ENCODE measurements at regions not wholly inside any gene's neighbourhood (a gene's known extent, or its start where the extent isn't known, plus 50 kb on each side); places are given as distances from the start of the nearest gene placed in this dataset.

GRCh38 chr6:18997375-18997826 is 610.3 kb downstream of the RNF144B start:
- Histone ChIP-seq H3K9me1 (ENCODE audit: control insufficient read depth, insufficient read depth, low read length) (no peaks in the 10 kb centered on the region), H3K27me3 (ENCODE audit: control insufficient read depth in 2 of 2, insufficient read depth in 2 of 2, low read length in 2 of 2) (no peaks in the 10 kb centered on the region), H3K4me2 (ENCODE audit: insufficient read depth, low read length) (no peak overlapping the region), H4K20me1 (replicated peaks; ENCODE audit: control insufficient read depth, insufficient read depth, low read length) (no peaks in the 10 kb centered on the region), H3K9ac (ENCODE audit: insufficient read depth in 1 of 2, low read depth in 2 of 2, low read length in 2 of 2) (no peak overlapping the region), H3K79me2 (ENCODE audit: control insufficient read depth, insufficient read depth, low read length) (no peaks in the 10 kb centered on the region), H3K4me1 (replicated peaks in 1 of 2; ENCODE audit: control insufficient read depth in 2 of 2, insufficient read depth in 2 of 2, low read length in 2 of 2) (no peaks in the 10 kb centered on the region), H3K9me3 (replicated peaks; ENCODE audit: control insufficient read depth, insufficient read depth, low read depth, low read length) (no peaks in the 10 kb centered on the region; the same call in 1 of the 2 replicates), H3K27ac (ENCODE audit: extremely low read depth, low read depth, low read length) (no peak overlapping the region), H3K4me3 (no peak overlapping the region), H2AFZ (ENCODE audit: low read depth, low read length) (no peak overlapping the region), H3K36me3 (ENCODE audit: control insufficient read depth, insufficient read depth, low read length) (no peaks in the 10 kb centered on the region)
- 3% methylated on average over 2 of the region's 2 CpGs for WGBS (ENCODE audit: insufficient coverage, low coverage, missing lambda C conversion rate)
- CTCF ChIA-PET (ENCODE audit: low intra/inter-chr PET ratio): no interaction called here
- POLR2A ChIA-PET: no interaction called here
- FAIRE-seq: no peak
- ATAC-seq: peak; percentile 62; the same call in 2 of the 3 replicates
- intact Hi-C loops (cut with micrococcal nuclease): no loop called here
- BruUV-seq (replicated peaks): no TSS peak
- peak in 2 of 4 experiments; percentile 6 to 9 for DNase-seq (ENCODE audit: extremely low read depth in 1 of 4, low spot score in 3 of 4)
- in situ Hi-C loops (cut with MboI): no loop called here
- peak; percentile 91 for TF ChIP-seq MAFK (IDR thresholded peaks at IDR 0.05; ENCODE audit: low read length)
- no peak for TF ChIP-seq ZNF431 (CRISPR knock-in tag; IDR thresholded peaks at IDR 0.05)
- no peak for TF ChIP-seq SP2 (IDR thresholded peaks at IDR 0.05; ENCODE audit: extremely low read depth, low read depth, low read length, poor library complexity, severe bottlenecking)
- TF ChIP-seq CHD4 (IDR thresholded peaks at IDR 0.05; ENCODE audit: insufficient read depth, insufficient replicate concordance, low read depth, low read length, poor library complexity, severe bottlenecking): no peak
- peak; percentile 20 to 49; a peak in 2 of 4 replicates for TF ChIP-seq RAD21 (CRISPR knock-in tag; conservative IDR thresholded peaks at IDR 0.05 in 1 of 2, IDR thresholded peaks at IDR 0.05 in 1 of 2)
- TF ChIP-seq CREB5 (CRISPR knock-in tag; IDR thresholded peaks at IDR 0.05): no peak
- no peak for TF ChIP-seq SAFB2 (IDR thresholded peaks at IDR 0.05; ENCODE audit: borderline replicate concordance, low read depth, low read length, severe bottlenecking)
- TF ChIP-seq SMC3 (conservative IDR thresholded peaks at IDR 0.05; ENCODE audit: insufficient read depth, low read depth, low read length): no peak
- TF ChIP-seq CAMTA2 (CRISPR knock-in tag; conservative IDR thresholded peaks at IDR 0.05): no peak
- no peak for TF ChIP-seq PML (IDR thresholded peaks at IDR 0.05; ENCODE audit: low read length)
- TF ChIP-seq POLR2AphosphoS2 (IDR thresholded peaks at IDR 0.05; ENCODE audit: low read length): no peak
- no peak for TF ChIP-seq GTF2E2 (tag; IDR thresholded peaks at IDR 0.05)
- peak; percentile 91 for TF ChIP-seq ZNF316 (IDR thresholded peaks at IDR 0.05)
- TF ChIP-seq CTCF (IDR thresholded peaks at IDR 0.05 in 2 of 3, conservative IDR thresholded peaks at IDR 0.05 in 1 of 3; ENCODE audit: insufficient read depth in 2 of 3, low read depth in 1 of 3, low read length in 3 of 3): peak; percentile 11 to 34 (median 25); a peak in 1 of 6 replicates
- TF ChIP-seq MAFG (tag; conservative IDR thresholded peaks at IDR 0.05): peak; percentile 92
- peak; percentile 87 for TF ChIP-seq MAFF (IDR thresholded peaks at IDR 0.05; ENCODE audit: low read length)
- TF ChIP-seq THRA (IDR thresholded peaks at IDR 0.05): no peak
- TF ChIP-seq ZNF589 (CRISPR knock-in tag; IDR thresholded peaks at IDR 0.05; ENCODE audit: low read depth): no peak
